H9 (cell line): ENCODE measurements at regions not wholly inside any gene's neighbourhood (a gene's known extent, or its start where the extent isn't known, plus 50 kb on each side); places are given as distances from the start of the nearest gene placed in this dataset.

Source experiments
- DNase-seq: peaks from one replicate; pipeline ENCODE4 v3.0.0-alpha.2; 2017
- H2AFZ ChIP-seq: one replicate; pipeline ENCODE4 v1.6.1; 2013; ENCODE audit warnings: mild to moderate bottlenecking, low read length, control low read depth, moderate library complexity
- H2AK5ac ChIP-seq: 2 replicates; pipeline ENCODE4 v1.6.1; 2013; ENCODE audit warnings: low read length, control low read depth, mixed read lengths; ENCODE audit not compliant: insufficient read length
- H2BK120ac ChIP-seq: one replicate; pipeline ENCODE4 v1.6.1; 2013; ENCODE audit warnings: low read depth, mild to moderate bottlenecking, low read length, control low read depth, inconsistent platforms; ENCODE audit not compliant: poor library complexity, severe bottlenecking
- H2BK12ac ChIP-seq: 2 replicates; pipeline ENCODE4 v1.6.1; 2013; ENCODE audit warnings: low read length, control low read depth, mixed read lengths, low read depth; ENCODE audit not compliant: insufficient read length
- H2BK15ac ChIP-seq: 2 replicates; pipeline ENCODE4 v1.6.1; 2013; ENCODE audit warnings: low read depth, low read length, control low read depth
- H2BK20ac ChIP-seq: one replicate; pipeline ENCODE4 v1.6.1; 2013; ENCODE audit warnings: low read depth, mild to moderate bottlenecking, low read length, control low read depth, inconsistent platforms; ENCODE audit not compliant: poor library complexity, severe bottlenecking
- H2BK5ac ChIP-seq: 2 replicates; pipeline ENCODE4 v1.6.1; 2013; ENCODE audit warnings: low read length, control low read depth, mixed read lengths; ENCODE audit not compliant: insufficient read length
- H3K14ac ChIP-seq: 2 replicates; pipeline ENCODE4 v1.6.1; 2013; ENCODE audit warnings: low read length, control low read depth; ENCODE audit not compliant: insufficient read depth
- H3K18ac ChIP-seq: 2 replicates; pipeline ENCODE4 v1.6.1; 2013; ENCODE audit warnings: low read depth, mild to moderate bottlenecking, mixed read lengths, low read length, control low read depth; ENCODE audit not compliant: insufficient read length
- H3K23ac ChIP-seq: 2 replicates; pipeline ENCODE4 v1.6.1; 2013; ENCODE audit warnings: low read length, control low read depth, mixed read lengths, low read depth; ENCODE audit not compliant: insufficient read length
- H3K23me2 ChIP-seq: 2 replicates; pipeline ENCODE4 v1.6.1; 2013; ENCODE audit warnings: low read depth, mild to moderate bottlenecking, mixed read lengths, low read length, control low read depth; ENCODE audit not compliant: insufficient read length, poor library complexity, severe bottlenecking
- H3K27ac ChIP-seq: 2 replicates; pipeline ENCODE4 v1.5.1; 2013; ENCODE audit warnings: low read length, control low read depth, mixed read lengths, low read depth; ENCODE audit not compliant: insufficient read length
- H3K27me3 ChIP-seq: 2 replicates; pipeline ENCODE4 v1.6.1; 2013; ENCODE audit warnings: low read length, control low read depth, inconsistent platforms; ENCODE audit not compliant: insufficient read depth
- H3K4ac ChIP-seq: 2 replicates; pipeline ENCODE4 v1.6.1; 2013; ENCODE audit warnings: low read depth, mild to moderate bottlenecking, control low read depth, inconsistent platforms, low read length, moderate library complexity
- H3K4me1 ChIP-seq: 2 replicates; pipeline ENCODE4 v1.6.1; 2013; ENCODE audit warnings: low read length, control low read depth, inconsistent platforms; ENCODE audit not compliant: insufficient read depth
- H3K4me2 ChIP-seq: 2 replicates; pipeline ENCODE4 v1.6.1; 2013; ENCODE audit warnings: low read length, control low read depth, mixed read lengths; ENCODE audit not compliant: insufficient read length, insufficient read depth
- H3K56ac ChIP-seq: 2 replicates; pipeline ENCODE4 v1.6.1; 2013; ENCODE audit warnings: low read depth, mild to moderate bottlenecking, mixed read lengths, low read length, control low read depth; ENCODE audit not compliant: insufficient read length
- H3K79me1 ChIP-seq: 2 replicates; pipeline ENCODE4 v1.6.1; 2013; ENCODE audit warnings: low read depth, mild to moderate bottlenecking, moderate library complexity, low read length, control low read depth, inconsistent platforms; ENCODE audit not compliant: insufficient read depth, poor library complexity, severe bottlenecking
- H3K79me2 ChIP-seq: 2 replicates; pipeline ENCODE4 v1.6.1; 2013; ENCODE audit warnings: low read length, control low read depth, inconsistent platforms; ENCODE audit not compliant: insufficient read depth
- H3K9ac ChIP-seq: 2 replicates; pipeline ENCODE4 v1.6.1; 2013; ENCODE audit warnings: low read length, control low read depth, mixed read lengths; ENCODE audit not compliant: insufficient read length; ENCODE audit errors: extremely low read depth
- H3K9me3 ChIP-seq: one replicate; pipeline ENCODE4 v1.6.1; 2013; ENCODE audit warnings: low read depth, low read length, inconsistent platforms; ENCODE audit not compliant: control insufficient read depth
- H3T11ph ChIP-seq: one replicate; pipeline ENCODE4 v1.6.1; 2013; ENCODE audit warnings: mild to moderate bottlenecking, low read length, control low read depth, inconsistent platforms
- H4K20me1 ChIP-seq: one replicate; pipeline ENCODE4 v1.6.1; 2013; ENCODE audit not compliant: control insufficient read depth, insufficient read length, insufficient read depth
- H4K5ac ChIP-seq: 2 replicates; pipeline ENCODE4 v1.6.1; 2013; ENCODE audit warnings: low read depth, mild to moderate bottlenecking, mixed read lengths, low read length, control low read depth; ENCODE audit not compliant: insufficient read length
- H4K8ac ChIP-seq: replicated peaks from 2 replicates; pipeline ENCODE4 v1.6.1; 2013; ENCODE audit warnings: low read length, control low read depth, mixed read lengths, low read depth; ENCODE audit not compliant: insufficient read length
- H4K91ac ChIP-seq: 2 replicates; pipeline ENCODE4 v1.6.1; 2013; ENCODE audit warnings: low read depth, mild to moderate bottlenecking, moderate library complexity, mixed read lengths, low read length, control low read depth; ENCODE audit not compliant: insufficient read length
- H3K27ac Mint-ChIP-seq, 3 experiments: 2 replicates in 2 of 3; 3 replicates in 1 of 3; pipeline ENCODE4 v1.8.0; 2020 to 2021; ENCODE audit warnings: mixed read lengths in 3 of 3, mild to moderate bottlenecking in 1 of 3, moderate library complexity in 1 of 3
- H3K27me3 Mint-ChIP-seq: 2 replicates; pipeline ENCODE4 v1.8.0; 2021; ENCODE audit warnings: low read depth, mild to moderate bottlenecking, moderate library complexity, mixed read lengths
- H3K36me3 Mint-ChIP-seq, 3 experiments: 2 replicates in 2 of 3; 3 replicates in 1 of 3; pipeline ENCODE4 v1.8.0; 2020 to 2021; ENCODE audit warnings: low read depth in 3 of 3, mixed read lengths in 3 of 3; ENCODE audit not compliant: insufficient read depth in 1 of 3
- H3K4me1 Mint-ChIP-seq, 2 experiments: 2 replicates each; pipeline ENCODE4 v1.8.0; 2020; ENCODE audit warnings: mixed read lengths in 2 of 2
- H3K4me3 Mint-ChIP-seq, 2 experiments: 2 replicates in 1 of 2; 3 replicates in 1 of 2; pipeline ENCODE4 v1.8.0; 2020 to 2021; ENCODE audit warnings: mild to moderate bottlenecking in 2 of 2, mixed read lengths in 2 of 2, moderate library complexity in 1 of 2
- H3K9me3 Mint-ChIP-seq, 2 experiments: 2 replicates in 1 of 2; 3 replicates in 1 of 2; pipeline ENCODE4 v1.8.0; 2020; ENCODE audit warnings: mild to moderate bottlenecking in 2 of 2, mixed read lengths in 2 of 2, moderate library complexity in 1 of 2
- CTCF ChIP-seq: fragments of 200-600 bp; sonication (generic); conservative IDR thresholded peaks from 3 replicates; pipeline ENCODE4 v1.8.0; 2021; ENCODE audit warnings: antibody characterized with exemption, mild to moderate bottlenecking
- WGBS: extraction: QIAGEN DNeasy Blood & Tissue Kit; methylation state at CpG from one replicate; pipeline ENCODE4 v1.1.7; 2013; ENCODE audit warnings: missing lambda C conversion rate, low lambda C conversion rate, mixed read lengths; ENCODE audit not compliant: insufficient read length; ENCODE audit errors: extremely low coverage; 5-methylcytosine and 5-hydroxymethylcytosine counted together

- WGBS = no CpG with 5 or more reads among the region's 5 CpGs
- H2AK5ac ChIP-seq = no peak overlapping the region
- no peak overlapping the region for H2BK12ac ChIP-seq
- H3K9me3 Mint-ChIP-seq = no peaks in the 10 kb centered on the region
- no peaks in the 10 kb centered on the region for H3K9me3 ChIP-seq
- no peak overlapping the region for H3K27ac Mint-ChIP-seq
- H3K27ac ChIP-seq = no peak overlapping the region
- H3K14ac ChIP-seq = no peak overlapping the region
- no peak overlapping the region for H3K18ac ChIP-seq
- peaks cover 3 to 9% of the 10 kb centered on the region in 2 experiments; a peak in 2 of 4 replicates for H3K4me1 Mint-ChIP-seq
- H3K4me3 Mint-ChIP-seq = no peak overlapping the region
- no peaks in the 10 kb centered on the region for H4K20me1 ChIP-seq
- no peaks in the 10 kb centered on the region for H3K27me3 ChIP-seq
- no peaks in the 10 kb centered on the region for H3K27me3 Mint-ChIP-seq
- H3K79me2 ChIP-seq = no peaks in the 10 kb centered on the region
- no peak overlapping the region for H2AFZ ChIP-seq
- no peak overlapping the region for H3K4ac ChIP-seq
- H3K9ac ChIP-seq = no peak overlapping the region
- no peak overlapping the region for H2BK20ac ChIP-seq
- H4K5ac ChIP-seq = no peak overlapping the region
- no peaks in the 10 kb centered on the region for H3K36me3 Mint-ChIP-seq
- H2BK5ac ChIP-seq = no peak overlapping the region
- no peak for DNase-seq
- no peaks in the 10 kb centered on the region for H3K79me1 ChIP-seq
- H3K23me2 ChIP-seq = no peaks in the 10 kb centered on the region
- no peak overlapping the region for H4K91ac ChIP-seq
- H3K56ac ChIP-seq = no peak overlapping the region
- no peak overlapping the region for H2BK120ac ChIP-seq
- no peak overlapping the region for H3K4me2 ChIP-seq
- no peaks in the 10 kb centered on the region for H3K4me1 ChIP-seq
- TF ChIP-seq CTCF = no peak
- no peak overlapping the region for H4K8ac ChIP-seq
- H3T11ph ChIP-seq = no peak overlapping the region
- no peak overlapping the region for H2BK15ac ChIP-seq
- no peak overlapping the region for H3K23ac ChIP-seq
Observed at GRCh38 chr10:126736142-126736541, 65.6 kb upstream of the C10orf90 start.
